Bronchial epithelial cell (primary cell): ENCODE measurements at regions not wholly inside any gene's neighbourhood (a gene's known extent, or its start where the extent isn't known, plus 50 kb on each side); places are given as distances from the start of the nearest gene placed in this dataset.
"Not testable (repeated sequence)": the region's sequence is repeated elsewhere in the genome, so short reads cannot be mapped to it uniquely, and the experiment has no call there.

ENCODE experiments used
- DNase-seq: peaks from one replicate; pipeline ENCODE4 v3.0.0-alpha.2; 2010; ENCODE audit warnings: low read depth
- FAIRE-seq: peaks from 2 replicates; lab custom pipeline; 2011; peaks lifted over from hg19 to GRCh38; lab: Jason Lieb, UNC
- H3K27me3 ChIP-seq: 2 replicates; pipeline ENCODE4 v1.5.1; 2011; ENCODE audit warnings: low read length; ENCODE audit not compliant: control insufficient read depth, insufficient read depth
- H3K36me3 ChIP-seq: 2 replicates; pipeline ENCODE4 v1.5.1; 2011; ENCODE audit warnings: low read length; ENCODE audit not compliant: control insufficient read depth, insufficient read depth
- H3K4me3 ChIP-seq: 2 replicates; pipeline ENCODE4 v1.5.1; 2011; ENCODE audit warnings: mild to moderate bottlenecking, low read depth, low read length, control low read depth
- CTCF ChIP-seq: IDR thresholded peaks from 2 replicates; pipeline ENCODE4 v1.5.1; 2011; ENCODE audit warnings: mild to moderate bottlenecking, moderate library complexity, low read length, control low read depth, inconsistent platforms; ENCODE audit not compliant: insufficient read depth, severe bottlenecking

- Histone ChIP-seq H3K36me3 (no peaks in the 10 kb centered on the region), H3K4me3 (no peak overlapping the region), H3K27me3 (no peaks in the 10 kb centered on the region)
- TF ChIP-seq CTCF: no peak
- FAIRE-seq (no peak), DNase-seq (no peak)
Observed at GRCh38 chrX:55356609-55357008, 91.9 kb upstream of the PAGE3 start.

GRCh38 chrX:55357236-55357635, 92.5 kb upstream of the PAGE3 start:
- DNase-seq: no peak
- no peak for FAIRE-seq
- TF ChIP-seq CTCF: no peak
- Histone ChIP-seq H3K27me3 (no peaks in the 10 kb centered on the region), H3K36me3 (no peaks in the 10 kb centered on the region), H3K4me3 (no peak overlapping the region)

GRCh38 chrX:55379396-55379795, 72.5 kb upstream of the MAGEH1 start:
- FAIRE-seq (no peak), DNase-seq (no peak)
- no peak for TF ChIP-seq CTCF
- Histone ChIP-seq H3K36me3 (no peaks in the 10 kb centered on the region), H3K27me3 (no peaks in the 10 kb centered on the region), H3K4me3 (no peak overlapping the region)

GRCh38 chrX:55389376-55389775, 62.6 kb upstream of the MAGEH1 start:
- TF ChIP-seq CTCF: no peak
- no peak overlapping the region for H3K4me3 ChIP-seq
- FAIRE-seq (no peak), DNase-seq (no peak)
- no peaks in the 10 kb centered on the region for H3K36me3 ChIP-seq
- H3K27me3 ChIP-seq: no peaks in the 10 kb centered on the region

GRCh38 chrX:55396836-55397235, 55.1 kb upstream of the MAGEH1 start:
- H3K27me3 ChIP-seq, H3K4me3 ChIP-seq, H3K36me3 ChIP-seq, FAIRE-seq, DNase-seq: not testable (repeated sequence)
